ENCODE measurements at regions not wholly inside any gene's neighbourhood (a gene's known extent, or its start where the extent isn't known, plus 50 kb on each side); places are given as distances from the start of the nearest gene placed in this dataset.
A peak's percentile ranks its signal among the peaks of the same experiment; 100 is the strongest.
"Not testable (repeated sequence)": the region's sequence is repeated elsewhere in the genome, so short reads cannot be mapped to it uniquely, and the experiment has no call there.

- FAIRE-seq: peak; percentile 87
Measured at GRCh38 chr17:63082273-63082861, 116.3 kb downstream of the TANC2 start.

GRCh38 chr17:63082952-63083351 lies 116.9 kb downstream of the TANC2 start:
- FAIRE-seq: no peak

- no peak for FAIRE-seq
Measured at GRCh38 chr17:63086483-63087185, 120.6 kb downstream of the TANC2 start.

- not testable (repeated sequence) for FAIRE-seq
Measured at GRCh38 chr17:63090358-63091114, 124.5 kb downstream of the TANC2 start.

- FAIRE-seq: not testable (repeated sequence)
Measured at GRCh38 chr17:63091909-63092308, 125.9 kb downstream of the TANC2 start.

DNA sequence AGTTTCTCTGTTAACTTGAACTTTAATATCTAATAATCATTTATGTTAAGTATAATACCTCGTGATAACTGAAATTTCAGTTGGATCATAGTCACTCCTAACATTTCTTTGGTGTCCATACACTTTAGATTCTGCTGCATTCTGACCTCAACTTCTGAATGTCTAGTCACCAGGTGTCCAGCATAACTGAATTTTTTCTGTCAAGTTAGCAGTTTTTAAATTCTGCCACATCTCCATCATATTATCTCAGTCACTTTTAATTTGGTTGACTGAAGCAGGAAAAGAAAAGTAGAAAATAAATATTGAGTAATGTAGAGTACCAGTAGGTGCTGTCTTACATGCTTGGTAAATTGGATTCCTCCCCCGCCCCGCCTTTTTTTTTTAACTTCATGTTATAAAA lies 128.6 kb downstream of the TANC2 start:
- no peak for FAIRE-seq

DNA sequence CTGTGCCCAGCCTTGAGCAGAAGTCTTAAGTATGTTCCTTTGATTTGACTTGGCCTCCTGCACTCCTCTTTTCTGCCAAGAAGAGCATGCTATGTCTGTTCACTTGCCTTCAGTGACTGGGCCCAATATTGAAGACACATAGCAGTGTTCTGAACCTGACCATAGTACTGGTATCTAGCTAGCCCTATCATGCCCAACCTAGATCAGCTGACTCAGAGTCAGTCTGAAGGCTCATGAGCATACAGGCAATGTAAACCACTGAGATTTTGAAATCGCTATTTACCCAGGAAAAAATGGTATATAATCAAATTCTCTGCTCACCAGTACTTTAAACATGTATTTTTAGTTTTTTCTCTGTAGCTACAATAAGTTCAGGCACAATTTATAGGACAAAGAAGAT lies 129.4 kb downstream of the TANC2 start:
- no peak for FAIRE-seq

GRCh38 chr17:63095879-63096278 lies 129.8 kb downstream of the TANC2 start:
- no peak for FAIRE-seq

GRCh38 chr17:63096426-63096825 lies 130.4 kb downstream of the TANC2 start:
- FAIRE-seq: no peak

GRCh38 chr17:63099425-63099824 lies 133.4 kb downstream of the TANC2 start:
- no peak for FAIRE-seq

DNA sequence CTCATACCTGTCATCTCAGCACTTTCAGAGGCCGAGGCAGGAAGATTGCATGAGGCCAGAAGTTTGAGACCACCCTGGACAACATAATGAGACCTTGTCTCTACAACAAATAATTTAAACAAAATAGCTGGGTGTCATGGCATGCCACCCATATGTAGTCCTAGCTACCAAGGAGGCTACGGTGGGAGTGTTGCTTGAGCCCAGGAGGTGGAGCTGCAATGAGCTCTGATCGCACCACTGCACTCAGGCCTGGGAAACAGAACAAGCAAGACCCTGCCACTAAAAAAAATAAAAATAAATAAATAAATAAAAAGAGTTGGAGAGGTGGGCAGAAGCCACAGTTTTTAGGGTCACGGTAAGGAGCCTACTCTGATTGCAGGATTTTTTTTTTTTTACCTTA lies 136.0 kb downstream of the TANC2 start:
- no peak for FAIRE-seq

- FAIRE-seq: no peak
Measured at GRCh38 chr17:63106050-63106449, 140.0 kb downstream of the TANC2 start.

GRCh38 chr17:63109661-63110060 lies 143.6 kb downstream of the TANC2 start:
- FAIRE-seq: no peak

DNA sequence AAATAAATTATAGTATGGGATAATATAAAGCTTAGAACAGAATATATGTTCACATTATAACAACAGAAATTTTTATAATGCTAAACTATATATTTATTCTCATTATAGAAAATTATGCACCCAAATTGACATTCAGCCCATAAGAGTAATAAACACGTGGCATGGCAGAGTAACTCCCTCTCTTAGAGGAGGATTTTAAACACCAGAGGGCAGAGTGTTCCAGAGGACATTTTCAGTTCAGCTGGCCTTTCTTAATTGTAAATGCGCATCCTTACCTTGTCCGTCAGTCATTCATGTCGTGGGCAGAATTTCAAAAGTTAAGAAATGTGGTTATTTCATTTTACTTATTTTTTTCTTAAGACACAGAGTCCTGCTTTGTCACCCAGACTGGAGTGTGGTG lies 147.1 kb downstream of the TANC2 start:
- no peak for FAIRE-seq

GRCh38 chr17:63116228-63116627 lies 150.2 kb downstream of the TANC2 start:
- FAIRE-seq: no peak

- no peak for FAIRE-seq
Measured at GRCh38 chr17:63116967-63117830, 151.2 kb downstream of the TANC2 start.

- no peak for FAIRE-seq
Measured at GRCh38 chr17:63120406-63120805, 154.4 kb downstream of the TANC2 start.

DNA sequence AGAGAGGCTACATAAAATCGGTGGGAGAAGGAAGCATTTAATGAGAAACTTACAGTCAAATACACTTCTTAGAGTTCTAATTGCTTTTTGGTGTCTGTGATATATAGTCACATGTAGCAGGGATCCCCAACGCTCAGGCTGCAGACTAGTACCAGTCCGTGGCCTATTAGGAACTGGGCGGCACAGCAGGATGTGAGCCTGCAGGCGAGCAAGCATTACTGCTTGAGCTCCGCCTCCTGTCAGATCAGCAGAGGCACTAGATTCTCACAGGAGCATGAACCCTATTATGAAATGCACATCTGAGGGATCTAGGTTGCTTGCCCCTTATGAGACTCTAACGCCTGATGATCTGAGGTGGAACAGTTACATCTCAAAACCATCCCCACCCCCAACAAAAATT lies 158.5 kb downstream of the TANC2 start:
- FAIRE-seq: no peak

- FAIRE-seq: no peak
Measured at GRCh38 chr17:63124958-63125357, 158.9 kb downstream of the TANC2 start.

DNA sequence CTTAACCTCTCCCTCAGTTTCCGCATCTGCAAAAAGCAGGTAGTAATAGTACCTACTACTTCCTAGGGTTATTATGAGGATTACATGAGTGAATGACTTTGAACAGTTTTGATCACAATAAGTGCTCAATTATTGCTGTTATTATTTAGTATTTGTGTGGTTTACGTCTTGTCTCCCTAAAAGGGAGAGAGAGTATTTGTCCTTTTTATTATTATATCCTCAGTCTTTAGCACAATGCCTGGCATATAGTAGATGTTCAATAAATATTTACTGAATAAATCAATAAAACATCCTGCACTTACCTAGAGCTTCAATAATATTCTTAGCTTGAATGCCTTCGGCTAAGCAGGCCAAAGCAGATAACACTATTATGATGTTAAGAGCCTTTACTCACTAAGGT lies 160.0 kb downstream of the TANC2 start:
- FAIRE-seq: no peak

- no peak for FAIRE-seq
Measured at GRCh38 chr17:63126607-63127006, 160.6 kb downstream of the TANC2 start.

GRCh38 chr17:63132459-63132911 lies 166.4 kb downstream of the TANC2 start:
- no peak for FAIRE-seq

GRCh38 chr17:63133491-63133890 lies 167.5 kb downstream of the TANC2 start:
- no peak for FAIRE-seq
